MM.1S (cell line): ENCODE measurements at regions not wholly inside any gene's neighbourhood (a gene's known extent, or its start where the extent isn't known, plus 50 kb on each side); places are given as distances from the start of the nearest gene placed in this dataset.

Experiments used
- DNase-seq: peaks from one replicate; pipeline ENCODE4 v3.0.0-alpha.2; 2015
- H2AFZ ChIP-seq: fragments of 300-600 bp; sonication (generic); 2 replicates; pipeline ENCODE4 v1.6.0; 2016; ENCODE audit warnings: antibody characterized with exemption, low read length
- H3F3A ChIP-seq: fragments of 300-600 bp; sonication (generic); 2 replicates; pipeline ENCODE4 v1.6.1; 2016; ENCODE audit warnings: mild to moderate bottlenecking, antibody characterized with exemption, low read length, moderate library complexity, mixed read lengths; ENCODE audit not compliant: insufficient read depth
- H3K27ac ChIP-seq: fragments of 300-600 bp; sonication (generic); 2 replicates; pipeline ENCODE4 v1.5.1; 2016; ENCODE audit warnings: mild to moderate bottlenecking, low read length
- H3K27me3 ChIP-seq: fragments of 300-600 bp; sonication (generic); replicated peaks from 2 replicates; pipeline ENCODE4 v1.6.0; 2016; ENCODE audit warnings: low read length; ENCODE audit not compliant: insufficient read depth
- H3K36me3 ChIP-seq: fragments of 300-600 bp; sonication (generic); replicated peaks from 2 replicates; pipeline ENCODE4 v1.6.1; 2016; ENCODE audit warnings: mild to moderate bottlenecking, low read length, mixed read lengths; ENCODE audit not compliant: insufficient read depth
- H3K4me1 ChIP-seq: fragments of 300-600 bp; sonication (generic); 2 replicates; pipeline ENCODE4 v1.6.1; 2016; ENCODE audit warnings: low read length, mixed read lengths
- H3K4me2 ChIP-seq: fragments of 300-600 bp; sonication (generic); 2 replicates; pipeline ENCODE4 v1.6.0; 2016; ENCODE audit warnings: low read depth, low read length
- H3K4me3 ChIP-seq: fragments of 300-600 bp; sonication (generic); 2 replicates; pipeline ENCODE4 v1.5.1; 2016; ENCODE audit warnings: low read length, mixed read lengths
- H3K79me2 ChIP-seq: fragments of 300-600 bp; sonication (generic); 2 replicates; pipeline ENCODE4 v1.6.1; 2016; ENCODE audit warnings: mixed run types, low read length, mixed read lengths
- H3K9ac ChIP-seq: fragments of 300-600 bp; sonication (generic); 2 replicates; pipeline ENCODE4 v1.6.1; 2016; ENCODE audit warnings: low read length, mixed read lengths
- H3K9me2 ChIP-seq: fragments of 300-600 bp; sonication (generic); replicated peaks from 2 replicates; pipeline ENCODE4 v1.6.1; 2016; ENCODE audit warnings: mild to moderate bottlenecking, low read length, mixed read lengths; ENCODE audit not compliant: insufficient read depth
- H3K9me3 ChIP-seq: fragments of 300-600 bp; sonication (generic); replicated peaks from 2 replicates; pipeline ENCODE4 v1.6.1; 2016; ENCODE audit warnings: mild to moderate bottlenecking, low read length, mixed read lengths; ENCODE audit not compliant: insufficient read depth
- H4K20me1 ChIP-seq: fragments of 300-600 bp; sonication (generic); 2 replicates; pipeline ENCODE4 v1.6.1; 2016; ENCODE audit warnings: mild to moderate bottlenecking, low read length, moderate library complexity, mixed read lengths; ENCODE audit not compliant: insufficient read depth
- CTCF ChIP-seq: fragments of 300-600 bp; sonication (generic); IDR thresholded peaks from 2 replicates; pipeline ENCODE4 v1.5.1; 2016; ENCODE audit warnings: antibody characterized with exemption, low read length, mixed read lengths
- EZH2 ChIP-seq: fragments of 300-600 bp; sonication (generic); optimal IDR thresholded peaks from 2 replicates; pipeline ENCODE3; 2017; ENCODE audit warnings: low read depth, mild to moderate bottlenecking, antibody characterized with exemption, low read length, mixed read lengths
- EZH2phosphoT487 ChIP-seq: fragments of 300-600 bp; sonication (generic); IDR thresholded peaks from 2 replicates; pipeline ENCODE4 v1.6.1; 2018; ENCODE audit warnings: antibody characterized with exemption, low read length

GRCh38 chr3:148162132-148162531, 535.6 kb upstream of the AGTR1 start:
- Histone ChIP-seq H4K20me1 (no peaks in the 10 kb centered on the region), H2AFZ (no peak overlapping the region), H3F3A (no peaks in the 10 kb centered on the region), H3K79me2 (no peaks in the 10 kb centered on the region), H3K27me3 (no peaks in the 10 kb centered on the region), H3K4me2 (no peak overlapping the region), H3K4me1 (no peaks in the 10 kb centered on the region), H3K9me2 (no peaks in the 10 kb centered on the region), H3K27ac (no peak overlapping the region), H3K36me3 (no peaks in the 10 kb centered on the region), H3K9me3 (no peaks in the 10 kb centered on the region), H3K9ac (no peak overlapping the region), H3K4me3 (no peak overlapping the region)
- TF ChIP-seq EZH2: no peak
- TF ChIP-seq CTCF: no peak
- no peak for TF ChIP-seq EZH2phosphoT487
- no peak for DNase-seq

GRCh38 chr3:148168347-148168746, 529.4 kb upstream of the AGTR1 start:
- Histone ChIP-seq H3K9me3 (no peaks in the 10 kb centered on the region), H3K27ac (no peak overlapping the region), H3F3A (no peaks in the 10 kb centered on the region), H3K9ac (no peak overlapping the region), H3K4me3 (no peak overlapping the region), H3K27me3 (no peaks in the 10 kb centered on the region), H3K9me2 (0 out of 2 replicates have a peak, but pooled peaks cover 3% of the 10 kb centered on the region), H4K20me1 (no peaks in the 10 kb centered on the region), H2AFZ (no peak overlapping the region), H3K4me1 (no peaks in the 10 kb centered on the region), H3K79me2 (no peaks in the 10 kb centered on the region), H3K4me2 (no peak overlapping the region), H3K36me3 (no peaks in the 10 kb centered on the region)
- no peak for DNase-seq
- no peak for TF ChIP-seq EZH2phosphoT487
- no peak for TF ChIP-seq CTCF
- no peak for TF ChIP-seq EZH2

GRCh38 chr3:148173851-148174250, 523.9 kb upstream of the AGTR1 start:
- no peaks in the 10 kb centered on the region for H3K36me3 ChIP-seq
- H3K9ac ChIP-seq: no peak overlapping the region
- no peaks in the 10 kb centered on the region for H4K20me1 ChIP-seq
- H3K4me1 ChIP-seq: peaks cover 6% of the 10 kb centered on the region; the same call in 1 of the 2 replicates
- no peaks in the 10 kb centered on the region for H3K79me2 ChIP-seq
- no peak overlapping the region for H3K27ac ChIP-seq
- H3K9me3 ChIP-seq: no peaks in the 10 kb centered on the region
- DNase-seq: peak; percentile 57
- no peaks in the 10 kb centered on the region for H3K9me2 ChIP-seq
- H3K4me3 ChIP-seq: no peak overlapping the region
- H3K4me2 ChIP-seq: peak overlapping the region; percentile 12; the same call in 1 of the 2 replicates
- TF ChIP-seq EZH2 (no peak), CTCF (no peak), EZH2phosphoT487 (no peak)
- H3K27me3 ChIP-seq: no peaks in the 10 kb centered on the region
- H3F3A ChIP-seq: no peaks in the 10 kb centered on the region
- H2AFZ ChIP-seq: no peak overlapping the region
